B cell (primary cell): ENCODE measurements at regions not wholly inside any gene's neighbourhood (a gene's known extent, or its start where the extent isn't known, plus 50 kb on each side); places are given as distances from the start of the nearest gene placed in this dataset.

Experiments
- ATAC-seq: fragments of 200-7000 bp; cut with Tn5 transposase; one replicate; pipeline ENCODE4 v1.10.0; 2021; ENCODE audit warnings: low read depth, mild to moderate bottlenecking, moderate number of reproducible peaks, moderate library complexity
- CTCF ChIA-PET: fragments of 350-600 bp; sonication (Branson Sonifier 250); formaldehyde crosslinking; loops from one replicate; lab custom pipeline; 2021; ENCODE audit warnings: antibody characterized with exemption, inconsistent platforms; lab: Charles Lee
- POLR2A ChIA-PET: fragments of 350-600 bp; sonication (Branson Sonifier 250); formaldehyde crosslinking; loops from one replicate; lab custom pipeline; 2021; ENCODE audit warnings: antibody characterized with exemption; lab: Charles Lee
- DNase-seq: peaks from one replicate; pipeline ENCODE4 v3.0.0; 2013
- H2AFZ ChIP-seq: 2 replicates; pipeline ENCODE4 v1.6.1; 2012; ENCODE audit warnings: mild to moderate bottlenecking, low read depth, low read length; ENCODE audit not compliant: insufficient read depth, poor library complexity, severe bottlenecking
- H3K27ac ChIP-seq, 2 donors: 1 replicate in 1 of 2; 2 replicates in 1 of 2; pipeline ENCODE4 v1.5.1; 2012 to 2013; ENCODE audit warnings: low read length in 2 of 2, mild to moderate bottlenecking in 2 of 2, moderate library complexity in 1 of 2
- H3K27me3 ChIP-seq, 4 experiments: fragments of 200-600 bp in 1 of 4; sonication (generic) in 1 of 4; replicated peaks in 1 of 4; 1 replicate in 2 of 4; 2 replicates in 2 of 4; pipeline versions ENCODE4 v1.6.1 to v1.7.0; 2013 to 2016; ENCODE audit warnings: low read length in 3 of 4, mild to moderate bottlenecking in 2 of 4, mixed read lengths in 1 of 4, moderate library complexity in 1 of 4; ENCODE audit not compliant: insufficient read depth in 4 of 4, control insufficient read depth in 3 of 4; ENCODE audit errors: control extremely low read depth in 1 of 4
- H3K36me3 ChIP-seq, 2 experiments: replicated peaks in 1 of 2; 1 replicate in 1 of 2; 2 replicates in 1 of 2; pipeline versions ENCODE4 v1.6.1 to v1.7.1; 2013; ENCODE audit warnings: low read length in 1 of 2; ENCODE audit not compliant: insufficient read depth in 2 of 2, control insufficient read depth in 1 of 2; ENCODE audit errors: control extremely low read depth in 1 of 2, extremely low read depth in 1 of 2
- H3K4me1 ChIP-seq, 2 donors: fragments of 200-600 bp in 1 of 2; sonication (generic) in 1 of 2; 1 replicate in 1 of 2; 2 replicates in 1 of 2; pipeline versions ENCODE4 v1.5.1 to v1.6.1; 2013 to 2017; ENCODE audit warnings: low read length in 2 of 2; ENCODE audit not compliant: control insufficient read depth in 2 of 2, insufficient read depth in 2 of 2
- H3K4me2 ChIP-seq: replicated peaks from 2 replicates; pipeline ENCODE3; 2012; ENCODE audit warnings: mild to moderate bottlenecking, low read depth, low read length; ENCODE audit not compliant: poor library complexity, severe bottlenecking
- H3K4me3 ChIP-seq, 5 experiments: fragments of 200-600 bp in 1 of 5; sonication (generic) in 1 of 5; 1 replicate in 3 of 5; 2 replicates in 2 of 5; pipeline versions ENCODE4 v1.5.1 to v1.7.0; 2011 to 2016; ENCODE audit warnings: low read length in 4 of 5, mild to moderate bottlenecking in 4 of 5, low read depth in 2 of 5, control low read depth in 1 of 5, moderate library complexity in 1 of 5; ENCODE audit not compliant: insufficient read depth in 1 of 5; ENCODE audit errors: control extremely low read depth in 1 of 5, extremely low read depth in 1 of 5
- H3K79me2 ChIP-seq: fragments of 200-600 bp; sonication (generic); one replicate; pipeline ENCODE4 v1.6.0; 2016; ENCODE audit warnings: low read length; ENCODE audit not compliant: control insufficient read depth, insufficient read depth
- H3K9ac ChIP-seq: fragments of 200-600 bp; sonication (generic); 2 replicates; pipeline ENCODE4 v1.6.1; 2017; ENCODE audit warnings: mild to moderate bottlenecking, low read length, moderate library complexity
- H3K9me3 ChIP-seq, 3 donors: one replicate each; pipeline versions ENCODE4 v1.6.1 to v1.7.1; 2013; ENCODE audit warnings: low read length in 2 of 3; ENCODE audit not compliant: control insufficient read depth in 2 of 3, insufficient read depth in 1 of 3; ENCODE audit errors: control extremely low read depth in 1 of 3
- H4K20me1 ChIP-seq: 2 replicates; pipeline ENCODE4 v1.6.0; 2012; ENCODE audit warnings: mild to moderate bottlenecking, low read length; ENCODE audit not compliant: insufficient read depth, control insufficient read depth, poor library complexity, severe bottlenecking
- H3K27ac Mint-ChIP-seq: one replicate; pipeline ENCODE4 v1.8.0; 2021; ENCODE audit warnings: mixed read lengths
- H3K27me3 Mint-ChIP-seq: one replicate; pipeline ENCODE4 v1.8.0; 2021; ENCODE audit warnings: mixed read lengths
- H3K4me1 Mint-ChIP-seq: one replicate; pipeline ENCODE4 v1.8.0; 2021; ENCODE audit warnings: mixed read lengths
- H3K4me3 Mint-ChIP-seq: one replicate; pipeline ENCODE4 v1.8.0; 2021; ENCODE audit warnings: mixed read lengths
- H3K9me3 Mint-ChIP-seq: one replicate; pipeline ENCODE4 v1.8.0; 2022; ENCODE audit warnings: mixed read lengths; ENCODE audit not compliant: insufficient read depth
- EZH2 ChIP-seq: IDR thresholded peaks from 2 replicates; pipeline ENCODE4 v1.6.1; 2012; ENCODE audit warnings: borderline replicate concordance, low read depth, mild to moderate bottlenecking, moderate library complexity, low read length; ENCODE audit not compliant: insufficient read depth, poor library complexity, severe bottlenecking
- WGBS: methylation state at CpG from one replicate; pipeline ENCODE4 v1.1.5; 2013; ENCODE audit warnings: missing lambda C conversion rate; ENCODE audit not compliant: insufficient coverage; 5-methylcytosine and 5-hydroxymethylcytosine counted together
- intact Hi-C: fragments of 100-400 bp; cut with micrococcal nuclease; formaldehyde crosslinking; loops from one replicate; pipeline ENCODE4 v1.10.0; 2022
- TF ChIP-seq, protein P1 (sequence below): fragments of 200-600 bp; IDR thresholded peaks from one replicate; pipeline ENCODE4 v1.8.0; 2022; ENCODE audit warnings: antibody characterized with exemption, mild to moderate bottlenecking

DNA sequence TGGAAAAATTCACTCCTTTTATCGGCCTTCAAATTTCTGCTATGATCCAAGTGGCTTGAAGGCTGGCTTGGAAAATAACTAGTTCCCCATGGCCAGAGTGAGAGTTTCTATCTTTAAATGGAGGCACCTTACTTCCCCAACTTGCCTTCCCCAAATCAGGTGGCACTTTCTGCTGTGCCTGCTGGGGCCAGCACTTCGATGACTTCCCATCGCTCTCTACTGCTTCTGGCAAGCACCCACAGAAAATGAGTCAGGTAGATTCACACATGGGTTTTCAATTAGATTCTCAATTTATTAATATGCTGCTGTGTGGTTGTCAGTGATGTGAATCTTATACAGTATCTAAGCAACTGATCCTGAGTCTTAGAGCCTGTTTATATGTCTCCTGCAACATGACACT is 398.8 kb upstream of the RAG2 start:
- no peaks in the 10 kb centered on the region for H3K27me3 Mint-ChIP-seq
- no peaks in the 10 kb centered on the region for H3K79me2 ChIP-seq
- TF ChIP-seq EZH2: no peak
- TF ChIP-seq, protein P1, sequence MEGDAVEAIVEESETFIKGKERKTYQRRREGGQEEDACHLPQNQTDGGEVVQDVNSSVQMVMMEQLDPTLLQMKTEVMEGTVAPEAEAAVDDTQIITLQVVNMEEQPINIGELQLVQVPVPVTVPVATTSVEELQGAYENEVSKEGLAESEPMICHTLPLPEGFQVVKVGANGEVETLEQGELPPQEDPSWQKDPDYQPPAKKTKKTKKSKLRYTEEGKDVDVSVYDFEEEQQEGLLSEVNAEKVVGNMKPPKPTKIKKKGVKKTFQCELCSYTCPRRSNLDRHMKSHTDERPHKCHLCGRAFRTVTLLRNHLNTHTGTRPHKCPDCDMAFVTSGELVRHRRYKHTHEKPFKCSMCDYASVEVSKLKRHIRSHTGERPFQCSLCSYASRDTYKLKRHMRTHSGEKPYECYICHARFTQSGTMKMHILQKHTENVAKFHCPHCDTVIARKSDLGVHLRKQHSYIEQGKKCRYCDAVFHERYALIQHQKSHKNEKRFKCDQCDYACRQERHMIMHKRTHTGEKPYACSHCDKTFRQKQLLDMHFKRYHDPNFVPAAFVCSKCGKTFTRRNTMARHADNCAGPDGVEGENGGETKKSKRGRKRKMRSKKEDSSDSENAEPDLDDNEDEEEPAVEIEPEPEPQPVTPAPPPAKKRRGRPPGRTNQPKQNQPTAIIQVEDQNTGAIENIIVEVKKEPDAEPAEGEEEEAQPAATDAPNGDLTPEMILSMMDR: no peak
- H3K27ac ChIP-seq: no peak overlapping the region
- no peak overlapping the region for H3K27ac Mint-ChIP-seq
- no peaks in the 10 kb centered on the region for H3K27me3 ChIP-seq
- H3K4me1 Mint-ChIP-seq: no peaks in the 10 kb centered on the region
- no peaks in the 10 kb centered on the region for H3K9me3 Mint-ChIP-seq
- ChIA-PET CTCF (no interaction called here), POLR2A (no interaction called here)
- WGBS: 100% methylated on average over 1 of the region's 3 CpGs
- DNase-seq: no peak
- no peak overlapping the region for H3K4me3 Mint-ChIP-seq
- H2AFZ ChIP-seq: no peak overlapping the region
- peaks cover 0 to 2% (median 0%) of the 10 kb centered on the region in 3 donors for H3K9me3 ChIP-seq
- H3K36me3 ChIP-seq: no peaks in the 10 kb centered on the region
- H3K9ac ChIP-seq: no peak overlapping the region
- no peak for ATAC-seq
- H3K4me2 ChIP-seq: no peak overlapping the region
- H3K4me3 ChIP-seq: no peak overlapping the region
- H4K20me1 ChIP-seq: no peaks in the 10 kb centered on the region
- intact Hi-C loops: no loop called here
- H3K4me1 ChIP-seq: no peaks in the 10 kb centered on the region

DNA sequence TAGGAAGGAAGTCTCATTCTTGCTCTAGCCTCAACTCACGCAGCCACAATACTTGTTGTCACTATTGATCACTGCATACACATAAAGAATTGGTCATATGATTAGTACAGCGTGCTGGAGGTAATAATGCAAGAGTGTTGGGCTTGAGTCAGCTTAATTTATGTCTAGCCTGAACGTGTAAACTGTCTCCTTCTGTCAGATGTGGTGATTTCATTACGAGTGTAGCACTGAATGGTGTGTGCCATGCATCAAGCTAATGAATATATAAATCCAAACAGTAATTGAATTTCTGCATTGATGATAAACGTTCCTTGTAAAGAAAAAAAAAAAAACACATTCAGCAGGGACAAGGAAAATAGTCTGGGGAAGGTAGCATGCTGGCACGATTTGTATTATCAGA is 396.2 kb upstream of the RAG2 start:
- H3K36me3 ChIP-seq: no peaks in the 10 kb centered on the region
- WGBS: no CpG with 5 or more reads among the region's 6 CpGs
- H4K20me1 ChIP-seq: no peaks in the 10 kb centered on the region
- no peaks in the 10 kb centered on the region for H3K4me1 ChIP-seq
- H3K4me3 ChIP-seq: no peak overlapping the region
- no peak overlapping the region for H3K4me3 Mint-ChIP-seq
- H3K27me3 Mint-ChIP-seq: no peaks in the 10 kb centered on the region
- H3K27me3 ChIP-seq: no peaks in the 10 kb centered on the region
- no peak for TF ChIP-seq EZH2
- TF ChIP-seq, protein P1: no peak
- ChIA-PET POLR2A (no interaction called here), CTCF (no interaction called here)
- H3K4me1 Mint-ChIP-seq: no peaks in the 10 kb centered on the region
- H3K9me3 Mint-ChIP-seq: no peaks in the 10 kb centered on the region
- H3K27ac ChIP-seq: no peak overlapping the region
- no peak overlapping the region for H2AFZ ChIP-seq
- no peaks in the 10 kb centered on the region for H3K79me2 ChIP-seq
- no peaks in the 10 kb centered on the region for H3K9me3 ChIP-seq
- no peak overlapping the region for H3K9ac ChIP-seq
- H3K4me2 ChIP-seq: no peak overlapping the region
- DNase-seq: no peak
- intact Hi-C loops: no loop called here
- no peak for ATAC-seq
- no peak overlapping the region for H3K27ac Mint-ChIP-seq
